Transverse colon (tissue), 4 donors: ENCODE measurements at regions not wholly inside any gene's neighbourhood (a gene's known extent, or its start where the extent isn't known, plus 50 kb on each side); places are given as distances from the start of the nearest gene placed in this dataset.

Source experiments
- POLR2AphosphoS5 ChIP-seq, 3 donors: sonication (generic); formaldehyde crosslinking; IDR thresholded peaks; one replicate each; pipeline ENCODE4 v1.6.1; 2016; ENCODE audit warnings: antibody characterized with exemption in 3 of 3
- TF ChIP-seq, protein P1 (sequence below), 5 experiments: fragments of 200-600 bp in 3 of 5; fragments of 450-650 bp in 2 of 5; sonication (generic) in 3 of 5; IDR thresholded peaks; 1 replicate in 2 of 5; 2 replicates in 3 of 5; pipeline ENCODE4 v1.5.1; 2016 to 2017; ENCODE audit warnings: antibody characterized with exemption in 5 of 5, inconsistent platforms in 3 of 5, mild to moderate bottlenecking in 2 of 5, moderate library complexity in 1 of 5

DNA sequence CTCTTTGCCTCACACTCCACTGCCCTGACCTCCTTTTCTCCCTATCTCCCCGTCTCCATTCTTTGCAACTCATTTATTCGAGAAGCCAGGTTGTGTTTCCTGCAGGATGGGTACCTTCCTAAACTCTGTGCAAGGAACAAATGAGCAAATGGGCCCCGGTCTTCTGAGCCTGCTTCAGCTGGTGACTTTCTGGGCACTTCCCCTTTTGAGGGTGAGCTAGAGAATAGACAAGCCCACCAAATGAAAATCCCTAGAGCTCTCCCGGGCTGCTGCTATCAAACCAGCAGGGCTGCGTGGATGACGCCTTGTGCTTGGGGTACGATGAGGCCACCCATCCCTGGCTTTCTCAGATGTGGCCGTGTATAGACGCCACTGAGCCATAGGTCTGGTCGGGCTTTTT is 91.0 kb upstream of the FOXA2 start:
- no peak for TF ChIP-seq POLR2AphosphoS5 (IDR thresholded peaks at IDR 0.05)
- TF ChIP-seq, protein P1, sequence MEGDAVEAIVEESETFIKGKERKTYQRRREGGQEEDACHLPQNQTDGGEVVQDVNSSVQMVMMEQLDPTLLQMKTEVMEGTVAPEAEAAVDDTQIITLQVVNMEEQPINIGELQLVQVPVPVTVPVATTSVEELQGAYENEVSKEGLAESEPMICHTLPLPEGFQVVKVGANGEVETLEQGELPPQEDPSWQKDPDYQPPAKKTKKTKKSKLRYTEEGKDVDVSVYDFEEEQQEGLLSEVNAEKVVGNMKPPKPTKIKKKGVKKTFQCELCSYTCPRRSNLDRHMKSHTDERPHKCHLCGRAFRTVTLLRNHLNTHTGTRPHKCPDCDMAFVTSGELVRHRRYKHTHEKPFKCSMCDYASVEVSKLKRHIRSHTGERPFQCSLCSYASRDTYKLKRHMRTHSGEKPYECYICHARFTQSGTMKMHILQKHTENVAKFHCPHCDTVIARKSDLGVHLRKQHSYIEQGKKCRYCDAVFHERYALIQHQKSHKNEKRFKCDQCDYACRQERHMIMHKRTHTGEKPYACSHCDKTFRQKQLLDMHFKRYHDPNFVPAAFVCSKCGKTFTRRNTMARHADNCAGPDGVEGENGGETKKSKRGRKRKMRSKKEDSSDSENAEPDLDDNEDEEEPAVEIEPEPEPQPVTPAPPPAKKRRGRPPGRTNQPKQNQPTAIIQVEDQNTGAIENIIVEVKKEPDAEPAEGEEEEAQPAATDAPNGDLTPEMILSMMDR (IDR thresholded peaks at IDR 0.05): no peak
